GM21360 (cell line): ENCODE measurements at regions not wholly inside any gene's neighbourhood (a gene's known extent, or its start where the extent isn't known, plus 50 kb on each side); places are given as distances from the start of the nearest gene placed in this dataset.

ENCODE experiments used
- ATAC-seq: cut with Tn5 transposase; IDR thresholded peaks from one replicate; pipeline ENCODE4 v1.9.1; 2021; ENCODE audit warnings: mild to moderate bottlenecking, moderate library complexity; ENCODE audit not compliant: unreplicated experiment

- no peak for ATAC-seq
These were observed 316.6 kb upstream of the MEX3C start for GRCh38 chr18:51514128-51514527.

DNA sequence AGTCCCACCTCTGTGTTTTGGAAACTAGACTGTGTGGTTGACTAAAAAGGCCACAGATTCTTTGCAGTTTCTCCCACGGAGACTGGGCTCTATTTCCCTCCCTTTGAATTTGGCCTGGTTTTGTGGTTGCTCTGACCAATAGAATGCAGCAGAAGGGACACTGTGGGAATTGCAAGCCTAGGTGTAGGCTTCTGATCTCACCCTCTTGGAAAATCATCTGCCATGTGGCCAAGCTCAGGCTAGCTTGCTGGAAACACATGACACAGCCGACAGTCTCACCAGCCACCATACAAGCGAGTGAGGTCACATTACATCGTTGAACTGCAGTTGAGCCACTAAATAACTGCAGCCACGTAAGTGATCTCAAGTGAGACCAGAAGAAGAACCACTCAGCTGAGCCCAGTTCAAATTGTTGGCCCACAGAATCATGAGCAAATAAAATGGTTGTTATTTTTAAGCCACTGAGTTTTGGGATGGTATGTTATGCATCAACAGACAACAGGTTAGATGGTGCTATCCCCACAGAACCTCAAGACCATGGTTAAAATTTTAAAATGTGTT lies 319.1 kb upstream of the MEX3C start:
- ATAC-seq = no peak

DNA sequence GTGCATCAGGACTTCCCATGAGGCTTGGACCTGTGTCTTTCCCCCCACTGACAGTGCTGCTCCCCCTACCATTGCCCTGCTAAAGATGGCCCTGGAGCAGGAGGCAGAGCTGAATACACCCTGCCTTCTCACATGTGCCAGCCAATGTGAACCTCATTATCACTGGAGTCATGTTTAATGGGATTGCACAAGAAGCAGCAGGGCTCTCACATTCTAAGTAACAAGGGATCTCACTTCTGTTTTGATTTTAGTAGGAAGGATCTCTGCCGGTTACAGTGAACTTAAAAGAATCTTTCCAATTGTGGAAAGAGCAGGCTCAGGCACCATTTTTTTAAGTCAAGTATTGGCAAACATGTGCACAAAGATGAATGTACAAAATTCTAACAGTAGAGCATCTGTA lies 322.1 kb upstream of the MEX3C start:
- no peak for ATAC-seq

DNA sequence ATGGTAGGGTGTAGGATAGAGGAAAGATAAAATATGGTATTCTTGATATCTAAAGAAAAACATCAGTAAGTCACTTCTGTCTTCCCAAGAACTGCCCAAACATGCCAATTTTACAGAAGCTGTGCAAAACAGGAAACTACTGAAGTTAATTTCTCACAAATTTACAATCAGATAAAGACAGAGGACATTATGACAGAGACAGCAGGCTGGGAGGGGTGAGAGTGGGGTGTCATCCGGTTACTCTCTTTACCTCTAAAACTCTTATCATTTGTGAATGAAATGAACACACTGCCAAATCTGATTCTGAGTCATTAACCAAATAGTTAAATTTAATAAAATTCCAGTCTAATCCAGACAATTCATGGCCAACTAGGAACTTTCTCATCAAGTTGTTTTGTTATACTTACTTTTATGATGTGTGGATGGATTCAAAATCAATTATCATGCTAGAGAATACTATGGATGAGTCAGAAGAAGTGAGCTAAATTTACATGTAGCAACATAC lies 323.2 kb upstream of the MEX3C start:
- no peak for ATAC-seq

- ATAC-seq = no peak
These were observed 324.9 kb upstream of the MEX3C start for GRCh38 chr18:51522338-51522737.

DNA sequence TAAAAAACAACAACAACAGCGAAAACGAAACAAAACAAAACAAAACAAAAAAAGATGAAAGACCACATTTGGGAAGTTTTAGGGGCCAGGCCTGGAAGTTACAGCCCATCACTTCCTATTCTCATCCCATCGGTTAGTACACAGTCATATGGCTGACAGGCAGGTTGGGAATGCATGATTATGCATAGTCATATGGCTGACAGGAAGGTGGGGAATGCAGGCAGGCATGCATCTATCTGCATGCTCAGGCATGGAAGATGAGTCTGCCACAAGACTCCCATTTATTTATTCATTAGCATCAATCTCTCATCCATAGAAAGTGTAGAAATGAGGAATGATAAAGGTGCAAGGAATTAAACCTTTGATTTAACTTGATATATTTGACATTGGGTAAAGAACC lies 325.3 kb upstream of the MEX3C start:
- ATAC-seq = no peak

GRCh38 chr18:51523671-51524070 lies 326.2 kb upstream of the MEX3C start:
- no peak for ATAC-seq

- ATAC-seq = no peak
These were observed 328.2 kb upstream of the MEX3C start for GRCh38 chr18:51525453-51526225.

DNA sequence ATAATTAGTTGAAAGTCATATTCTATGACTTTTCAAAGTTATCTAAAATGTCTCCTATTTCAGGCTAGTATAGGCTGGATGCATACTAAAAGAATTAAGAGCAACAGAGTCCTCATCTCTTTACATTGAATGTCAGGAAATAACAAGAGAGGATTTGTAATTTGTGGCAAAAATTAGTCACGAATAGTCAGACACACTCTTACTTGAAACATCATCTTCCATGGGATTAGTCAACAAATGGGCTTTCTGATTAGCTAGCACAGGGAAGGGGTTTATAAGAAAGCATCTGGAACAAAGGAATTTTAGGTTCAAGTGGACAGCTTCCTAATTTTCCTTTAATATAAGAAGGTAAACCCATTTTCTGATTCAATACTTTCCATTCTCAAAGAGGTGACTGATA lies 330.3 kb upstream of the MEX3C start:
- ATAC-seq = no peak

DNA sequence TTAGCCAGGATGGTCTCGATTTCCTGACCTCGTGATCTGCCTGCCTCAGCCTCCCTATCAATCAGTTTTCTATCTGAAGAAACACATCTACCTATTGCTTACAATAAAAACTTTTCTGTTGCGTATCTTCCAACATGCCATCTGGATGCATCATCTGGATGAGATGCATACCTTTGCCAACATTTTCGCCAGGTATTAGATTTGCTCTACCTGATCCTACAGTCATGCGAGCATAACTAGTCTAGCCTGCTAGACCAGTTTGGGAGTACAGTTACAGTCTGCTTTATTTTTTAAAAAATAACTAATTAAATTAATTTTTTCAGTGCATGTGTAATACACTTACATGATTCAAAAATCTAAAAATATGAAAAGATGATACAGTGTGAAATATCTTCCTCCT lies 334.0 kb upstream of the MEX3C start:
- no peak for ATAC-seq

GRCh38 chr18:51537487-51537886 lies 340.0 kb upstream of the MEX3C start:
- no peak for ATAC-seq

DNA sequence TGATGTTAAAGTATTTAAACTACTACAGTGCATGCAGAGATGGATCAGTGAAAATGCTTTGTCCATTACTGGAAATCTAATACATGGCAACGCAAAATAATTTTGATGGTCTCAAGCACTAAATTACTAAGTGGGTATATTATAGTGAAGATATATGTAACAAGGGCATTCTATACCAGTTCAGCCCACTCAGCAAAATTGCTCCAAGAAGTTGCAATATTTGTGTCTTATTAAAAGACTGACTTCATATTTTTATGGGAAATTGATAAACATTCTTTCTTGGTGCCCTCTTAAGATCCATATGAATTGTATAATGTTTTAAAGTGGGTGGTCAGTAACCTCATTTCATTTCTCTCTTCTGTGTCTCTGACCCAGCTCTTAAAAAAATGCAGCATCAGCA lies 343.1 kb upstream of the MEX3C start:
- no peak for ATAC-seq

DNA sequence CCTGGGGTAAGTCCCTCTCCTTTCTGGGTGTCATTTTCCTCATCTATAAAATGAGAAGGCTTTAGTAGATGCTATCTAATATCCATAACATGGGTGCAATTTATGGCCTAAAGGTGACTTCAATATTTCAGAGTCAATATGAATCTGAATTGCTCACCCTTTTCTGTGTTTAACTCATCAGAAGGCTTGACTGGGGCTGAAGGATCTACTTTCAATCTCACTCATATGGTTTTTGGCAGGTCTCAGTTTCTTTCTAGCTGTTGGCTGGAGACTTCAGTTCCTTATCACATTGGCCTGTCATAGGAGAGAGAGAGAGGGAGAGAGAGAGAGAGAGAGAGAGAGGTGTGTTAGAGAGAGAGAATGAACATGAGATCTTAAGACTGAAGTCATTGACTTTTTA lies 343.7 kb upstream of the MEX3C start:
- no peak for ATAC-seq

DNA sequence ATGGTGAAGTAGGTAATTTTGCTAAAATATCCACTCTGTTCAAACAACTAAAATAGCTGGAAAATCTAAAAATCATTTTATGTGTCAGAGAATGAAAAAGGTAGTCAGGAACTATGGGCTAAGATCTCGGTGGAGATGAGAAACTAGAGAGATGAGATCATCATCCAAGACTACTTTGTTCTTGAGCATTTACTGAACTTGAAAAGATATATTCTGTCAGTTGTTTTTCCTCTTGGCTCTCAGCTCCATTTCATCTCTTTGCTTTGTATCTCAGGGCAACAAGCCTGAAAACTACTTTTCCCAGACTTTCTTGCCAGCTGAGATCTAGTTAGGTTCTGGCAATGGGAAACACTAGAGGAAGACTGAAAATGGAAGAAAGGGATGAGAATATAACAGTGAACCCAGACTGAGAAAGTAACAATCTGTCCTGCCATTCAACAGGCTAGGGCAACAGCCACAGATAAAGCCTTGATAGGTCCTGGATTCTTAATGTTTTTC lies 346.2 kb upstream of the MEX3C start:
- no peak for ATAC-seq

GRCh38 chr18:51545446-51545845 lies 348.0 kb upstream of the MEX3C start:
- no peak for ATAC-seq

DNA sequence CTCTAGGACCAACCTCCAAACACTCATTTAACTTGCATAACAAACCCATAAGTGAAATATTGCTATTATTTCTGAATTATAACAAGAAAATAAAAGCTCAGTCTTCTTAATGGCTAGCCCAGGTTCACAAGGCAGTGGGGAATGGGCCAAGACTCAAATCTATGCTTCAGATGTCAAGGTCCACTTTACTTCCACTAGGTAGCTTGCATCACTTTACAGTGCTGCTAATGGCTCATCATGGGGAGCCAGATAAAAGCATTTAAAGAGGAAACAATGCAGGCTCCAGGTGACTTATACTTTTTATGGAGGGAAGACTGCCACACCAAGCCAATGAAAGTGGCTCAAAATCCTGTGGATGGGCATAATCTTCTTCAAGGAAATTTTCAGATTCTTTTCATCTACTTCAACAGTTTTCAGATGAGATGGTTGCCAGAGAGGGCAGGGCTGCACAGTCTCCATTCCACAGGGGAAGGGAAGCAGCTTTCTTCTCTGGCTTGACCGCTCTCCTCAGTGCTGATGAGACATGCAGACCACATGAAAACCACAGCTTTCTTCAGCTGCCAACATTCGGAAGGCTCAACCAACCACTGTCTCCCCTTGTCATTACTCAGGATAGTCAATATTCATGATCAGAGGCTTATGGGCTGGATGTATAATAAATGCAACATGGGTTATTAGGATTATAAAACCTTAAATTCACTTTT lies 361.9 kb upstream of the MEX3C start:
- ATAC-seq = no peak

- ATAC-seq = no peak
These were observed 362.4 kb upstream of the MEX3C start for GRCh38 chr18:51559902-51560287.

GRCh38 chr18:51561821-51562220 lies 364.3 kb upstream of the MEX3C start:
- ATAC-seq = no peak

DNA sequence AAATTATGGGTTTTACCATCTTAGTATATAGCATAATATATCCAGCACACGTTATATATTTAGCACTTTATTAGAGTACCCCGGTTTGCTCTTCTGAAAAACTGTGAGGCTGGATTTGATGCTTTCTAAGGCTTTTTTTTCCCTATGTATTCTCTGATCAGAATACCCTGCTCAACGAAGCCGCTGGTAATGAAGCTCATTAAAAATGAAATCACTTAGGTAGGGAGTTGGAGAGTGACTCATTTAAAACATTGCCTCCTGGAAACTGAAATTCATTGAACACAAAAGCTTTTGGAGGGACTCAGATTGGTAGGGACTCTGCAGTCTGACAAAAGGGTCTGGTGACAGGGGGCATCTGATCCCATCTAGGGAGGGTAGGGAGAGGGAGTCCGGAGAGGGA lies 365.4 kb upstream of the MEX3C start:
- ATAC-seq = no peak

GRCh38 chr18:51563396-51563795 lies 365.9 kb upstream of the MEX3C start:
- ATAC-seq = no peak

DNA sequence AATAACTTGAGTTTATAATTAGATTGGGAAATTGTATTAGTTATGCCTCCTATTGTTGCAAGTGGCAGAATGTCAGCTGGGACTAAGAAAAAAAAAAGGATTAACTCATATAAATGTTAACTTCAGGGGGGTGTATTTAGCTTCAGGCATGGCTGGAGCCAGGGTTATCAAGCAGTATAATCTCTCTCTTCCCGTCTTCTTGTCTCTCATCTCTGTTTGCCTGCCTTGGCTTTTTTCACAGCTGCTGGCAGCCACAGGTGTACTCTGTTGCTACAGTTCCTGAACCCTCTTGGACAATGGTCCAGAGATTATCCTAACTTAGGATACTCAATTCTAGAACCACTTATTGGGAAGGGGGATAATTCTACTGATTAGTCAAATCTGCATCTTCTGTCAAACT lies 370.7 kb upstream of the MEX3C start:
- ATAC-seq = no peak

DNA sequence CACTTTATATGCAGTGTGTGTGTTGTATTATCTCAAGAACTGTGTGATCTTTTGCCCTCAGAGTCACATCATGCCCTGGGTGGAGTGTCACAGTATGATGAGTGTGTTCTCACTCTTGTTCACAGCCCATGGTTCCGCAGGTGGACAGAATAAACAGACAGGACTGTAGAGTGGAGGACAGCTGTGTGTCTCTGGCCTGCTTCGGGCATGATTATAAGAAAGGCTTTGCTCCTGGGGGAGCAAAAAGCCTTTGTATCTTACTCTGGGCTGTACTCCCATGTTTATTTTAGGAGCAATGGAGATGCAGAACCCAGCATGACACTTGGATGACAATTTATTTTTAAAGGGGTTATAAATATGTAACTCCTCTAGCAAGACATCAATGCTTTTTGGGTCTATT lies 371.7 kb upstream of the MEX3C start:
- ATAC-seq = no peak
